ENCODE measurements at regions not wholly inside any gene's neighbourhood (a gene's known extent, or its start where the extent isn't known, plus 50 kb on each side); places are given as distances from the start of the nearest gene placed in this dataset.

GRCh38 chr10:126843299-126843934 is 61.8 kb upstream of the DOCK1 start:
- Histone ChIP-seq H3K27me3 (ENCODE audit: control insufficient read depth, insufficient read depth, low read length) (peaks cover 3% of the 10 kb centered on the region), H3K36me3 (ENCODE audit: control insufficient read depth, insufficient read depth, low read length) (no peaks in the 10 kb centered on the region), H3K4me3 (ENCODE audit: low read depth, low read length) (no peak overlapping the region)
- DNase-seq (ENCODE audit: low read depth) = no peak
- no peak for TF ChIP-seq CTCF (IDR thresholded peaks at IDR 0.05; ENCODE audit: insufficient read depth, low read length, poor library complexity, severe bottlenecking)

- Histone ChIP-seq H3K4me3 (ENCODE audit: low read depth, low read length) (no peak overlapping the region), H3K36me3 (ENCODE audit: control insufficient read depth, insufficient read depth, low read length) (no peaks in the 10 kb centered on the region), H3K27me3 (ENCODE audit: control insufficient read depth, insufficient read depth, low read length) (no peaks in the 10 kb centered on the region)
- DNase-seq (ENCODE audit: low read depth) = peak; percentile 18
- no peak for TF ChIP-seq CTCF (IDR thresholded peaks at IDR 0.05; ENCODE audit: insufficient read depth, low read length, poor library complexity, severe bottlenecking)
Observed at GRCh38 chr10:126844406-126844805, 60.8 kb upstream of the DOCK1 start.

GRCh38 chr10:126846469-126846868 is 58.8 kb upstream of the DOCK1 start:
- no peak for TF ChIP-seq CTCF (IDR thresholded peaks at IDR 0.05; ENCODE audit: insufficient read depth, low read length, poor library complexity, severe bottlenecking)
- no peak overlapping the region for H3K4me3 ChIP-seq (ENCODE audit: low read depth, low read length)
- no peak for DNase-seq (ENCODE audit: low read depth)
- H3K27me3 ChIP-seq (ENCODE audit: control insufficient read depth, insufficient read depth, low read length) = no peaks in the 10 kb centered on the region
- H3K36me3 ChIP-seq (ENCODE audit: control insufficient read depth, insufficient read depth, low read length) = no peaks in the 10 kb centered on the region

GRCh38 chr10:126846959-126847358 is 58.3 kb upstream of the DOCK1 start:
- peak; percentile 3 for TF ChIP-seq CTCF (IDR thresholded peaks at IDR 0.05; ENCODE audit: insufficient read depth, low read length, poor library complexity, severe bottlenecking)
- no peaks in the 10 kb centered on the region for H3K27me3 ChIP-seq (ENCODE audit: control insufficient read depth, insufficient read depth, low read length)
- H3K36me3 ChIP-seq (ENCODE audit: control insufficient read depth, insufficient read depth, low read length) = no peaks in the 10 kb centered on the region
- no peak for DNase-seq (ENCODE audit: low read depth)
- H3K4me3 ChIP-seq (ENCODE audit: low read depth, low read length) = no peak overlapping the region

GRCh38 chr10:126847666-126848065 is 57.6 kb upstream of the DOCK1 start:
- Histone ChIP-seq H3K27me3 (ENCODE audit: control insufficient read depth, insufficient read depth, low read length) (no peaks in the 10 kb centered on the region), H3K36me3 (ENCODE audit: control insufficient read depth, insufficient read depth, low read length) (no peaks in the 10 kb centered on the region), H3K4me3 (ENCODE audit: low read depth, low read length) (no peak overlapping the region)
- DNase-seq (ENCODE audit: low read depth) = no peak
- TF ChIP-seq CTCF (IDR thresholded peaks at IDR 0.05; ENCODE audit: insufficient read depth, low read length, poor library complexity, severe bottlenecking) = no peak

- Histone ChIP-seq H3K4me3 (ENCODE audit: low read depth, low read length) (no peak overlapping the region), H3K27me3 (ENCODE audit: control insufficient read depth, insufficient read depth, low read length) (no peaks in the 10 kb centered on the region), H3K36me3 (ENCODE audit: control insufficient read depth, insufficient read depth, low read length) (no peaks in the 10 kb centered on the region)
- TF ChIP-seq CTCF (IDR thresholded peaks at IDR 0.05; ENCODE audit: insufficient read depth, low read length, poor library complexity, severe bottlenecking) = no peak
- no peak for DNase-seq (ENCODE audit: low read depth)
Observed at GRCh38 chr10:126849646-126850045, 55.6 kb upstream of the DOCK1 start.
